ENCODE measurements at regions not wholly inside any gene's neighbourhood (a gene's known extent, or its start where the extent isn't known, plus 50 kb on each side); places are given as distances from the start of the nearest gene placed in this dataset.

- no peak overlapping the region for H2AFZ ChIP-seq (ENCODE audit: low read length)
- no peaks in the 10 kb centered on the region for H3K27me3 ChIP-seq (replicated peaks in 1 of 4; ENCODE audit: control insufficient read depth in 3 of 4, extremely low read depth in 1 of 4, insufficient read depth in 3 of 4, low read length in 3 of 4)
- no peak overlapping the region for H2BK12ac ChIP-seq (ENCODE audit: low read depth, low read length)
- no peak overlapping the region for H2BK5ac ChIP-seq (ENCODE audit: low read depth, low read length)
- H2AK5ac ChIP-seq (ENCODE audit: low read depth, low read length) = no peak overlapping the region
- no peaks in the 10 kb centered on the region for H3K79me2 ChIP-seq (ENCODE audit: control insufficient read depth in 1 of 2, insufficient read depth in 2 of 2, low read length in 2 of 2)
- no peak overlapping the region for H3K18ac ChIP-seq (ENCODE audit: extremely low read depth, low read length)
- H3K23ac ChIP-seq (ENCODE audit: insufficient read length) = no peak overlapping the region
- H3K4ac ChIP-seq (replicated peaks; ENCODE audit: insufficient read length, low read depth, low read length) = no peak overlapping the region
- POLR2A ChIA-PET (ENCODE audit: partially characterized antibody) = interaction anchor here (1.0 kb wide), 1 partner anchor 10 kb away, joined by 3 read pairs; no protein-coding TSS in a partner anchor
- no peak overlapping the region for H3K9ac ChIP-seq (replicated peaks in 1 of 4; ENCODE audit: extremely low read depth in 1 of 4, low read depth in 3 of 4, low read length in 3 of 4)
- H2BK120ac ChIP-seq (replicated peaks; ENCODE audit: low read depth, low read length) = no peak overlapping the region
- no peak overlapping the region for H2BK15ac ChIP-seq (ENCODE audit: low read length)
- no peaks in the 10 kb centered on the region for H4K20me1 ChIP-seq (replicated peaks in 1 of 2; ENCODE audit: control insufficient read depth in 1 of 2, insufficient read depth in 2 of 2, low read length in 2 of 2)
- H4K8ac ChIP-seq (ENCODE audit: extremely low read depth, insufficient read depth, low read length) = no peak overlapping the region
- H3K14ac ChIP-seq (ENCODE audit: insufficient read length) = no peak overlapping the region
- no peak overlapping the region for H3K27ac ChIP-seq (ENCODE audit: low read depth, low read length)
- no peak overlapping the region for H3K56ac ChIP-seq (replicated peaks; ENCODE audit: insufficient read length, low read depth, low read length)
- no peak overlapping the region for H2BK20ac ChIP-seq (ENCODE audit: low read length)
- H3K79me1 ChIP-seq (ENCODE audit: low read depth, low read length) = no peaks in the 10 kb centered on the region
- DNase-seq (ENCODE audit: low read depth in 1 of 2, low spot score in 2 of 2) = no peak
- WGBS, 2 experiments (ENCODE audit: extremely low coverage in 1 of 2, insufficient coverage in 1 of 2, insufficient read length in 1 of 2, insufficient replicate concordance in 2 of 2, low coverage in 1 of 2, low lambda C conversion rate in 2 of 2, missing lambda C conversion rate in 1 of 2) = 90% methylated on average over 6 of the region's 6 CpGs; no CpG with 5 or more reads in 1 of the 2 experiments
- FAIRE-seq = no peak
- H4K91ac ChIP-seq (replicated peaks; ENCODE audit: insufficient read length, low read length) = no peak overlapping the region
- TF ChIP-seq KDM5A (IDR thresholded peaks at IDR 0.05; ENCODE audit: low read length) = no peak
- TF ChIP-seq JUND (IDR thresholded peaks at IDR 0.05; ENCODE audit: low read length) = no peak
- no peak for TF ChIP-seq SRF (IDR thresholded peaks at IDR 0.05; ENCODE audit: low read depth, low read length)
- no peak for TF ChIP-seq TCF12 (IDR thresholded peaks at IDR 0.05; ENCODE audit: low read depth, low read length)
- TF ChIP-seq TAF1 (IDR thresholded peaks at IDR 0.05; ENCODE audit: low read depth, low read length) = no peak
- no peak for TF ChIP-seq POU5F1 (IDR thresholded peaks at IDR 0.05; ENCODE audit: low read depth, low read length)
- no peak for TF ChIP-seq CHD1 (IDR thresholded peaks at IDR 0.05; ENCODE audit: low read depth, low read length)
- TF ChIP-seq TAF7 (optimal IDR thresholded peaks at IDR 0.05; ENCODE audit: borderline replicate concordance, low read depth, low read length) = no peak
- TF ChIP-seq SP2 (IDR thresholded peaks at IDR 0.05; ENCODE audit: low read length) = no peak
- no peak for TF ChIP-seq SUZ12 (IDR thresholded peaks at IDR 0.05; ENCODE audit: low read length)
- no peak for TF ChIP-seq POLR2AphosphoS5 (IDR thresholded peaks at IDR 0.05; ENCODE audit: low read depth, low read length)
- TF ChIP-seq CTCF (IDR thresholded peaks at IDR 0.05; ENCODE audit: control extremely low read depth in 1 of 3, insufficient read depth in 1 of 3, low read depth in 1 of 3, low read length in 3 of 3) = no peak
- TF ChIP-seq CBX5 (IDR thresholded peaks at IDR 0.05; ENCODE audit: low read depth, low read length) = no peak
- TF ChIP-seq BRCA1 (IDR thresholded peaks at IDR 0.05; ENCODE audit: low read depth, low read length) = no peak
- no peak for TF ChIP-seq POLR2A (IDR thresholded peaks at IDR 0.05; ENCODE audit: control extremely low read depth in 1 of 2, low read depth in 2 of 2, low read length in 2 of 2)
- CTCF ChIA-PET (ENCODE audit: partially characterized antibody) = interaction anchor here (0.8 kb wide), 1 partner anchor 27 kb away, joined by 3 read pairs; no protein-coding TSS in a partner anchor
- H4K5ac ChIP-seq (ENCODE audit: insufficient read length, low read depth, low read length) = no peak overlapping the region
- H3K9me3 ChIP-seq (ENCODE audit: insufficient read depth in 2 of 2, low read depth in 1 of 2, low read length in 1 of 2) = no peaks in the 10 kb centered on the region
- no peaks in the 10 kb centered on the region for H3K23me2 ChIP-seq (ENCODE audit: low read depth, low read length)
- no peaks in the 10 kb centered on the region for H3K4me1 ChIP-seq (replicated peaks in 1 of 4; ENCODE audit: control insufficient read depth in 3 of 4, insufficient read depth in 4 of 4, low read length in 3 of 4)
- no peak overlapping the region for H3K4me3 ChIP-seq (ENCODE audit: extremely low read depth in 1 of 4, insufficient read depth in 2 of 4, low read depth in 3 of 4, low read length in 4 of 4)
- H3K36me3 ChIP-seq (ENCODE audit: control insufficient read depth in 2 of 4, insufficient read depth in 4 of 4, low read length in 3 of 4) = no peaks in the 10 kb centered on the region
- H3K4me2 ChIP-seq (ENCODE audit: insufficient read depth in 1 of 2, low read depth in 2 of 2, low read length in 2 of 2) = no peak overlapping the region
These were observed 255.7 kb upstream of the PPARGC1A start for GRCh38 chr4:24145591-24145990.
